ENCODE measurements at regions not wholly inside any gene's neighbourhood (a gene's known extent, or its start where the extent isn't known, plus 50 kb on each side); places are given as distances from the start of the nearest gene placed in this dataset.

- H3K4me3 ChIP-seq (ENCODE audit: low read depth, low read length): no peak overlapping the region
- TF ChIP-seq CTCF (IDR thresholded peaks at IDR 0.05; ENCODE audit: insufficient read depth, low read depth, low read length, missing control alignments): no peak
- DNase-seq (ENCODE audit: low read depth): no peak
These were observed 204.2 kb upstream of the GUCY1A2 start for GRCh38 chr11:107222431-107222830.

DNA sequence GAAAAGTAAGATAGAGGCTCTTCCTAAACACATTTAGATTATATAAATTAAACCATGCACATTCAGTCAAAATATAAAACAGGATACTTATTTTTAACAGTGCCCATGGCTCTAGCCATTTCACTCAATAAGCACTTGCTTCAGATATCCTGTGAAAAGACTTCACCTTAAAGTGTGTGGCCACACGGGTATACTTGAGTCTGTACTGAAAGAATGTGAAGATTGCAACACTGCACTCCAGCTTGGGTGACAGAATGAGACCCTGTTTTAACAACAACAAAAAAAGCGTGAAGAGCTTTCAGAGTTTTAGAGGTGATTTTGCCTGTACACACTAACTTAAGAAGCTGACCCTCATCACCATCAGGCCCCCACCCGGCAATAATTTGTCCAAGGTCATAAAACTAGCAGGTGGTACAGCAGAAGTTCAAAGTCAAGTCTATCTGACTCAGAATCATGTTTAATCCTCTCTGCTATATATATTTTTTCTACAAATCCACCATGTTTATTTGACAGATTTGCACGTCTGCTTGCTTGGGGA is 203.5 kb upstream of the GUCY1A2 start:
- TF ChIP-seq CTCF (IDR thresholded peaks at IDR 0.05; ENCODE audit: insufficient read depth, low read depth, low read length, missing control alignments): no peak
- H3K4me3 ChIP-seq (ENCODE audit: low read depth, low read length): no peak overlapping the region
- DNase-seq (ENCODE audit: low read depth): no peak

GRCh38 chr11:107218123-107219013 is 200.1 kb upstream of the GUCY1A2 start:
- no peak for DNase-seq (ENCODE audit: low read depth)
- H3K4me3 ChIP-seq (ENCODE audit: low read depth, low read length): no peak overlapping the region

DNA sequence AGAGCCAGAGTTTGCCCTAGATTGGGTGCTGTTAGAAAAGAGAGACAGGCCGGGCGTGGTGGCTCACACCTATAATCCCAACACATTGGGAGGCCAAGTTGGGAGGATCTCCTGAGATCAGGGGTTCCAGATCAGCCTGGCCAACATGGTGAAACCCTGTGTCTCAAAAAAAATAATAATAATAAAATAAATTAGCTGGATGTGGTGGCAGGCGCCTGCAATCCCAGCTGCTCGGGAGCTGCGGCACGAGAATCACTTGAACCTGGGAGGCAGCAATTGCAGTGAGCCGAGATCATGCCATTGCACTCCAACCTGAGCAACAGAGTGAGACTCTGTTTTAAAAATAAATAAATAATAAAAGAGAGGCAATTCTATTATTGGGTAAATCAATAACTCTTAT is 199.2 kb upstream of the GUCY1A2 start:
- H3K4me3 ChIP-seq (ENCODE audit: low read depth, low read length): no peak overlapping the region
- DNase-seq (ENCODE audit: low read depth): no peak
- no peak for TF ChIP-seq CTCF (IDR thresholded peaks at IDR 0.05; ENCODE audit: insufficient read depth, low read depth, low read length, missing control alignments)

More at GRCh38 chr11:107218123-107219013, 200.1 kb upstream of the GUCY1A2 start:
- TF ChIP-seq CTCF (IDR thresholded peaks at IDR 0.05; ENCODE audit: insufficient read depth, low read depth, low read length, missing control alignments): no peak

DNA sequence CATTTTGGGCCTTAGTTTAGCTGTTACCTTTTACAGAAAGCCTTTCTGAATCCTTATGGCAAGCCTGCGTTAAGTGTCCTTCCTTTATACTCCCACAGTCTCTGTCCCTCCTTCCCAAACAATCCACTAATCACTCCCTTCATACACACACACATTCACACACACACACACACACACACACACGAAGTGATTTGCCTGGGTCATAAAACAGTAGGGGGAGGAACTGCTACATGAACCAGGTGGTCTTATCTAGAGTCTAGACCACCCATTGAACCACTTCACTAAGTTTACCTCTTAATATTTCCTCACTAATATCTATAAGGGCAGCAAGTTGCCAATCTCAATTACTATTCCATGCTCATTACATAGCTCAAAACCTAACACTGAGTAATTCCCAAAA is 196.7 kb upstream of the GUCY1A2 start:
- DNase-seq (ENCODE audit: low read depth): no peak
- H3K4me3 ChIP-seq (ENCODE audit: low read depth, low read length): no peak overlapping the region
- no peak for TF ChIP-seq CTCF (IDR thresholded peaks at IDR 0.05; ENCODE audit: insufficient read depth, low read depth, low read length, missing control alignments)

GRCh38 chr11:107203656-107204055 is 185.4 kb upstream of the GUCY1A2 start:
- H3K4me3 ChIP-seq (ENCODE audit: low read depth, low read length): no peak overlapping the region
- DNase-seq (ENCODE audit: low read depth): no peak
- TF ChIP-seq CTCF (IDR thresholded peaks at IDR 0.05; ENCODE audit: insufficient read depth, low read depth, low read length, missing control alignments): no peak

Measured in GM12865 (cell line).